ENCODE measurements at regions not wholly inside any gene's neighbourhood (a gene's known extent, or its start where the extent isn't known, plus 50 kb on each side); places are given as distances from the start of the nearest gene placed in this dataset.

DNA sequence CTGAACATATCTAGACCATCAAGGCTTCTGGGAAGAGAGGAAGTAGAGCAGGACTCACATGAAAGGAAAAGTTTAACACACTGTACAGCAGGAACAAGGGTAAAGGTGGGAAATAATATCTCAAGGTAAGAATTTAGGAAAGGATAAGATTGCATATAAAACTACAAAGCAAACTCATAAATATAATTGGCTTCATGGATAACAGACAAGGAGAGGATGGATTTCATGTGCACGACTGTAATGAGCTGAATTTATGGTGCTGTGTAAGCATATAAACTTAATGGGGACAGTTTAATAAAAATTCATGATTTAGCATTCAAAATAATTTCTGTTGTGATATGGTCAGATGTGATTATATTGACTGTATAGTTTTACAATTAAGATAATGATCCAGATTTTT lies 298.0 kb downstream of the GXYLT1 start:
- Histone ChIP-seq H2AFZ (ENCODE audit: low read depth, low read length) (no peak overlapping the region), H3K9ac (ENCODE audit: low read length) (no peak overlapping the region), H3K27ac (ENCODE audit: low read length) (no peak overlapping the region), H3K79me2 (replicated peaks; ENCODE audit: insufficient read depth, low read length) (no peaks in the 10 kb centered on the region), H3K9me2 (ENCODE audit: insufficient read depth, low read length) (no peaks in the 10 kb centered on the region), H3K36me3 (ENCODE audit: insufficient read depth, low read length) (no peaks in the 10 kb centered on the region), H4K20me1 (ENCODE audit: insufficient read depth) (no peaks in the 10 kb centered on the region), H3F3A (ENCODE audit: insufficient read depth, low read length, poor library complexity, severe bottlenecking) (no peaks in the 10 kb centered on the region), H3K4me3 (ENCODE audit: low read length) (no peak overlapping the region), H3K9me3 (ENCODE audit: low read length) (peaks cover 4% of the 10 kb centered on the region), H3K27me3 (ENCODE audit: insufficient read depth, low read depth, low read length) (no peaks in the 10 kb centered on the region), H3K4me2 (ENCODE audit: low read length) (no peak overlapping the region)
- no peak for TF ChIP-seq RAD21 (conservative IDR thresholded peaks at IDR 0.05)
- TF ChIP-seq, protein P1, sequence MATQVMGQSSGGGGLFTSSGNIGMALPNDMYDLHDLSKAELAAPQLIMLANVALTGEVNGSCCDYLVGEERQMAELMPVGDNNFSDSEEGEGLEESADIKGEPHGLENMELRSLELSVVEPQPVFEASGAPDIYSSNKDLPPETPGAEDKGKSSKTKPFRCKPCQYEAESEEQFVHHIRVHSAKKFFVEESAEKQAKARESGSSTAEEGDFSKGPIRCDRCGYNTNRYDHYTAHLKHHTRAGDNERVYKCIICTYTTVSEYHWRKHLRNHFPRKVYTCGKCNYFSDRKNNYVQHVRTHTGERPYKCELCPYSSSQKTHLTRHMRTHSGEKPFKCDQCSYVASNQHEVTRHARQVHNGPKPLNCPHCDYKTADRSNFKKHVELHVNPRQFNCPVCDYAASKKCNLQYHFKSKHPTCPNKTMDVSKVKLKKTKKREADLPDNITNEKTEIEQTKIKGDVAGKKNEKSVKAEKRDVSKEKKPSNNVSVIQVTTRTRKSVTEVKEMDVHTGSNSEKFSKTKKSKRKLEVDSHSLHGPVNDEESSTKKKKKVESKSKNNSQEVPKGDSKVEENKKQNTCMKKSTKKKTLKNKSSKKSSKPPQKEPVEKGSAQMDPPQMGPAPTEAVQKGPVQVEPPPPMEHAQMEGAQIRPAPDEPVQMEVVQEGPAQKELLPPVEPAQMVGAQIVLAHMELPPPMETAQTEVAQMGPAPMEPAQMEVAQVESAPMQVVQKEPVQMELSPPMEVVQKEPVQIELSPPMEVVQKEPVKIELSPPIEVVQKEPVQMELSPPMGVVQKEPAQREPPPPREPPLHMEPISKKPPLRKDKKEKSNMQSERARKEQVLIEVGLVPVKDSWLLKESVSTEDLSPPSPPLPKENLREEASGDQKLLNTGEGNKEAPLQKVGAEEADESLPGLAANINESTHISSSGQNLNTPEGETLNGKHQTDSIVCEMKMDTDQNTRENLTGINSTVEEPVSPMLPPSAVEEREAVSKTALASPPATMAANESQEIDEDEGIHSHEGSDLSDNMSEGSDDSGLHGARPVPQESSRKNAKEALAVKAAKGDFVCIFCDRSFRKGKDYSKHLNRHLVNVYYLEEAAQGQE (IDR thresholded peaks at IDR 0.05; ENCODE audit: borderline replicate concordance): no peak
- no peak for TF ChIP-seq SMC3 (conservative IDR thresholded peaks at IDR 0.05; ENCODE audit: poor library complexity)
- TF ChIP-seq, protein P2, sequence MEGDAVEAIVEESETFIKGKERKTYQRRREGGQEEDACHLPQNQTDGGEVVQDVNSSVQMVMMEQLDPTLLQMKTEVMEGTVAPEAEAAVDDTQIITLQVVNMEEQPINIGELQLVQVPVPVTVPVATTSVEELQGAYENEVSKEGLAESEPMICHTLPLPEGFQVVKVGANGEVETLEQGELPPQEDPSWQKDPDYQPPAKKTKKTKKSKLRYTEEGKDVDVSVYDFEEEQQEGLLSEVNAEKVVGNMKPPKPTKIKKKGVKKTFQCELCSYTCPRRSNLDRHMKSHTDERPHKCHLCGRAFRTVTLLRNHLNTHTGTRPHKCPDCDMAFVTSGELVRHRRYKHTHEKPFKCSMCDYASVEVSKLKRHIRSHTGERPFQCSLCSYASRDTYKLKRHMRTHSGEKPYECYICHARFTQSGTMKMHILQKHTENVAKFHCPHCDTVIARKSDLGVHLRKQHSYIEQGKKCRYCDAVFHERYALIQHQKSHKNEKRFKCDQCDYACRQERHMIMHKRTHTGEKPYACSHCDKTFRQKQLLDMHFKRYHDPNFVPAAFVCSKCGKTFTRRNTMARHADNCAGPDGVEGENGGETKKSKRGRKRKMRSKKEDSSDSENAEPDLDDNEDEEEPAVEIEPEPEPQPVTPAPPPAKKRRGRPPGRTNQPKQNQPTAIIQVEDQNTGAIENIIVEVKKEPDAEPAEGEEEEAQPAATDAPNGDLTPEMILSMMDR (IDR thresholded peaks at IDR 0.05; ENCODE audit: poor library complexity, severe bottlenecking): no peak
- no peak for TF ChIP-seq EP300 (conservative IDR thresholded peaks at IDR 0.05; ENCODE audit: poor library complexity, severe bottlenecking)

DNA sequence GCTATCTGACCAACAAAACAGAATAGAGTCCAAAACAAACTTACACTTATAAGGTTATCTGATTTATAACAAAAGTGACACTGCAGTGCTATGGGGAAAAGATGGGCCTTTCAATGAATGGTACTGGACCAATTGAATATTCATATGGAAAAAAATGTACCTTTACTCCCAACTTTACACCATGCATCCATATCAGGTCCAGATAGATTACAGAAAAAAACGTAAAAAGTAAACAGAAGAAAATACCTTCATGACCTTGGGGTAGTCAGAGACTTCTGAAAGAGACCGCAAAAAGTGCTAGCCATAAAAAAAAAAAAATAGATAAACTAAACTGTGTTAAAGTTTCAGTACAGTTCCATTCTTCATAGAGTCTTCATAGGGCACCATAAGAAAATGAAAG lies 308.3 kb downstream of the GXYLT1 start:
- Histone ChIP-seq H3K9ac (ENCODE audit: low read length) (no peak overlapping the region), H2AFZ (ENCODE audit: low read depth, low read length) (no peak overlapping the region), H3K79me2 (replicated peaks; ENCODE audit: insufficient read depth, low read length) (no peaks in the 10 kb centered on the region), H3K4me3 (ENCODE audit: low read length) (no peak overlapping the region), H3F3A (ENCODE audit: insufficient read depth, low read length, poor library complexity, severe bottlenecking) (no peaks in the 10 kb centered on the region), H3K4me2 (ENCODE audit: low read length) (no peak overlapping the region), H3K36me3 (ENCODE audit: insufficient read depth, low read length) (no peaks in the 10 kb centered on the region), H3K9me2 (ENCODE audit: insufficient read depth, low read length) (no peaks in the 10 kb centered on the region), H3K27ac (ENCODE audit: low read length) (no peak overlapping the region), H3K9me3 (ENCODE audit: low read length) (no peaks in the 10 kb centered on the region), H4K20me1 (ENCODE audit: insufficient read depth) (no peaks in the 10 kb centered on the region), H3K27me3 (ENCODE audit: insufficient read depth, low read depth, low read length) (no peaks in the 10 kb centered on the region)
- no peak for TF ChIP-seq EZH2 (IDR thresholded peaks at IDR 0.05; ENCODE audit: borderline replicate concordance, insufficient read depth, low read length, poor library complexity, severe bottlenecking)
- TF ChIP-seq POLR2AphosphoS5 (IDR thresholded peaks at IDR 0.05): no peak
- TF ChIP-seq, protein P1 (IDR thresholded peaks at IDR 0.05; ENCODE audit: borderline replicate concordance): no peak
- no peak for TF ChIP-seq RAD21 (conservative IDR thresholded peaks at IDR 0.05)
- no peak for TF ChIP-seq SMC3 (conservative IDR thresholded peaks at IDR 0.05; ENCODE audit: poor library complexity)
- TF ChIP-seq TAF1 (IDR thresholded peaks at IDR 0.05; ENCODE audit: low read depth): no peak
- no peak for TF ChIP-seq EP300 (conservative IDR thresholded peaks at IDR 0.05; ENCODE audit: poor library complexity, severe bottlenecking)
- TF ChIP-seq MXI1 (conservative IDR thresholded peaks at IDR 0.05; ENCODE audit: poor library complexity, severe bottlenecking): no peak
- TF ChIP-seq, protein P2 (IDR thresholded peaks at IDR 0.05; ENCODE audit: poor library complexity, severe bottlenecking): no peak

Data from neural cell (in vitro differentiated cells).